Tibial nerve (tissue), 4 donors: ENCODE measurements at regions not wholly inside any gene's neighbourhood (a gene's known extent, or its start where the extent isn't known, plus 50 kb on each side); places are given as distances from the start of the nearest gene placed in this dataset.

Source experiments
- EP300 ChIP-seq, 2 donors: sonication (generic); formaldehyde crosslinking; IDR thresholded peaks; one replicate each; pipeline ENCODE4 v1.6.1; 2017; ENCODE audit warnings: antibody characterized with exemption in 2 of 2, mild to moderate bottlenecking in 1 of 2
- POLR2A ChIP-seq, 2 donors: fragments of 450-650 bp; IDR thresholded peaks; one replicate each; pipeline ENCODE4 v1.6.1; 2017; ENCODE audit warnings: antibody characterized with exemption in 2 of 2, mild to moderate bottlenecking in 2 of 2, moderate library complexity in 2 of 2
- TF ChIP-seq, protein P1 (sequence below), 5 experiments: fragments of 200-600 bp in 3 of 5; fragments of 450-650 bp in 2 of 5; sonication (generic) in 3 of 5; IDR thresholded peaks; one replicate each; pipeline ENCODE4 v1.5.1; 2016 to 2019; ENCODE audit warnings: antibody characterized with exemption in 5 of 5, mild to moderate bottlenecking in 3 of 5, moderate library complexity in 2 of 5

DNA sequence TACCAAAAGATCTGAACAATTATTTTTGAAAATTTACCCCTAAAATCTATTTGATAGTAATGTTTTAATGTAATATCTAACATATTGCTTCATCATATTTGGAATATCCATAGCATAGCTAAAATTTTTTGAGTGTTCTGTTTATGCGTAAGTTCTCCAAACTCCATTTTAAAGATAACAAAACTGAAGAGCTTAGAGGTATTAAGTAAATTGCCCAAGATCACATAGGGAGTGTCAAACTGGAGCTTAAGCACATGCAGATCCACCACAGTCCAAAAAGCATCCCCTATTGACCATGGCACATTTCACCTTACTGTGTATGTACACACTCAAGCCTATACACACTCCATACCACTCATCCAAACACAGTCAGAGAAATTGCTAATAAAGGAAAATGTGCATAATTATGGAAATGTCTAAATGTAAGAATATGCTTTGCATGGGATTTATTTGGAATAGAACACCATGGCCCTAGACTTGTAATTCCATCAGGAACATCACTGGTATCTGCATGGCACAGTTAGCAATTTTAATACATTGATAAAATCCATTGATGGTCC is 85.2 kb upstream of the TGFBR2 start:
- TF ChIP-seq POLR2A (IDR thresholded peaks at IDR 0.05) (no peak), EP300 (IDR thresholded peaks at IDR 0.05) (no peak)
- TF ChIP-seq, protein P1, sequence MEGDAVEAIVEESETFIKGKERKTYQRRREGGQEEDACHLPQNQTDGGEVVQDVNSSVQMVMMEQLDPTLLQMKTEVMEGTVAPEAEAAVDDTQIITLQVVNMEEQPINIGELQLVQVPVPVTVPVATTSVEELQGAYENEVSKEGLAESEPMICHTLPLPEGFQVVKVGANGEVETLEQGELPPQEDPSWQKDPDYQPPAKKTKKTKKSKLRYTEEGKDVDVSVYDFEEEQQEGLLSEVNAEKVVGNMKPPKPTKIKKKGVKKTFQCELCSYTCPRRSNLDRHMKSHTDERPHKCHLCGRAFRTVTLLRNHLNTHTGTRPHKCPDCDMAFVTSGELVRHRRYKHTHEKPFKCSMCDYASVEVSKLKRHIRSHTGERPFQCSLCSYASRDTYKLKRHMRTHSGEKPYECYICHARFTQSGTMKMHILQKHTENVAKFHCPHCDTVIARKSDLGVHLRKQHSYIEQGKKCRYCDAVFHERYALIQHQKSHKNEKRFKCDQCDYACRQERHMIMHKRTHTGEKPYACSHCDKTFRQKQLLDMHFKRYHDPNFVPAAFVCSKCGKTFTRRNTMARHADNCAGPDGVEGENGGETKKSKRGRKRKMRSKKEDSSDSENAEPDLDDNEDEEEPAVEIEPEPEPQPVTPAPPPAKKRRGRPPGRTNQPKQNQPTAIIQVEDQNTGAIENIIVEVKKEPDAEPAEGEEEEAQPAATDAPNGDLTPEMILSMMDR (IDR thresholded peaks at IDR 0.05): no peak
